HepG2 (cell line): ENCODE measurements at regions not wholly inside any gene's neighbourhood (a gene's known extent, or its start where the extent isn't known, plus 50 kb on each side); places are given as distances from the start of the nearest gene placed in this dataset.
"Not testable (repeated sequence)": the region's sequence is repeated elsewhere in the genome, so short reads cannot be mapped to it uniquely, and the experiment has no call there.

Source experiments
- ATAC-seq: fragments of 200-7000 bp; cut with Tn5 transposase; 3 replicates; pipeline ENCODE4 v1.9.1; 2020; ENCODE audit warnings: mild to moderate bottlenecking, moderate library complexity
- BruUV-seq: library from RNA; stranded (reverse); fragments of 400-500 nt; replicated peaks from 2 replicates; lab custom pipeline; 2021; lab: Mats Ljungman, UMichigan
- CTCF ChIA-PET: fragments of 300-600 bp; formaldehyde crosslinking; extraction: SDS; loops from one replicate; lab custom pipeline; 2021; ENCODE audit warnings: low total read pairs, inconsistent platforms, low intra/inter-chr PET ratio; lab: Yijun Ruan, JAX
- POLR2A ChIA-PET: fragments of 350-600 bp; sonication (Branson Sonifier 250); formaldehyde crosslinking; loops from one replicate; lab custom pipeline; 2020; ENCODE audit warnings: antibody characterized with exemption, inconsistent platforms; lab: Yijun Ruan, JAX
- DNase-seq: peaks from one replicate; pipeline ENCODE4 v3.0.0-alpha.2; 2015; ENCODE audit warnings: low spot score
- FAIRE-seq: peaks from 3 replicates; lab custom pipeline; 2011; peaks lifted over from hg19 to GRCh38; lab: Jason Lieb, UNC
- H2AFZ ChIP-seq: one replicate; pipeline ENCODE4 v1.6.1; 2011; ENCODE audit warnings: low read length, inconsistent platforms
- H3K27ac ChIP-seq: fragments of 300-600 bp; 3 replicates; pipeline ENCODE4 v1.8.0; 2011; ENCODE audit warnings: mixed run types, mild to moderate bottlenecking, mixed read lengths, low read length, inconsistent platforms; ENCODE audit not compliant: insufficient read depth; ENCODE audit errors: extremely low read length
- H3K27me3 ChIP-seq, 2 experiments: fragments of 200-600 bp in 1 of 2; 2 replicates in 1 of 2; 3 replicates in 1 of 2; pipeline versions ENCODE4 v1.6.0 to v1.8.0; 2011; ENCODE audit warnings: low read length in 2 of 2, mild to moderate bottlenecking in 2 of 2, moderate library complexity in 2 of 2, inconsistent platforms in 1 of 2; ENCODE audit not compliant: insufficient read depth in 2 of 2, control insufficient read depth in 1 of 2
- H3K36me3 ChIP-seq, 2 experiments: fragments of 200-600 bp in 1 of 2; replicated peaks in 1 of 2; 2 replicates in 1 of 2; 3 replicates in 1 of 2; pipeline versions ENCODE4 v1.5.1 to v1.8.0; 2011; ENCODE audit warnings: low read length in 2 of 2, inconsistent platforms in 1 of 2; ENCODE audit not compliant: insufficient read depth in 2 of 2, control insufficient read depth in 1 of 2
- H3K4me1 ChIP-seq: 2 replicates; pipeline ENCODE4 v1.5.1; 2012; ENCODE audit warnings: low read length, inconsistent platforms; ENCODE audit not compliant: insufficient read depth
- H3K4me2 ChIP-seq: 2 replicates; pipeline ENCODE4 v1.6.0; 2011; ENCODE audit warnings: low read depth, low read length, inconsistent platforms
- H3K4me3 ChIP-seq, 3 experiments: fragments of 200-600 bp in 1 of 3; sonication (generic), shearing (Covaris generic) in 1 of 3; replicated peaks in 1 of 3; 2 replicates each; pipeline ENCODE4 v1.5.1; 2011 to 2016; ENCODE audit warnings: low read length in 3 of 3, inconsistent platforms in 2 of 3, low read depth in 2 of 3, mild to moderate bottlenecking in 2 of 3, control low read depth in 1 of 3, mixed read lengths in 1 of 3; ENCODE audit not compliant: insufficient read depth in 1 of 3
- H3K79me2 ChIP-seq: one replicate; pipeline ENCODE4 v1.6.1; 2011; ENCODE audit warnings: low read length, inconsistent platforms; ENCODE audit not compliant: insufficient read depth
- H3K9ac ChIP-seq: 2 replicates; pipeline ENCODE4 v1.6.0; 2011; ENCODE audit warnings: mild to moderate bottlenecking, low read depth, low read length, inconsistent platforms; ENCODE audit not compliant: insufficient read depth
- H3K9me3 ChIP-seq: 2 replicates; pipeline ENCODE4 v1.5.1; 2012; ENCODE audit warnings: mild to moderate bottlenecking, low read length
- H4K20me1 ChIP-seq: 2 replicates; pipeline ENCODE4 v1.6.0; 2011; ENCODE audit warnings: inconsistent platforms, mild to moderate bottlenecking, low read length, moderate library complexity; ENCODE audit not compliant: insufficient read depth
- FOSL2 ChIP-seq: sonication (generic); formaldehyde crosslinking; IDR thresholded peaks from 2 replicates; pipeline ENCODE4 v1.4.0; 2020; ENCODE audit warnings: missing genetic modification reagents
- FOXK2 ChIP-seq: fragments of 450-650 bp; IDR thresholded peaks from 2 replicates; pipeline ENCODE4 v1.6.1; 2016
- KDM5B ChIP-seq: sonication (generic); formaldehyde crosslinking; IDR thresholded peaks from 2 replicates; pipeline ENCODE4 v1.4.0; 2020; ENCODE audit warnings: missing genetic modification reagents, mild to moderate bottlenecking, borderline replicate concordance
- NR2F6 ChIP-seq, 2 experiments: IDR thresholded peaks; 2 replicates each; pipeline ENCODE4 v1.6.1; 2016; ENCODE audit warnings: antibody characterized with exemption in 1 of 2, mild to moderate bottlenecking in 1 of 2
- SNRNP70 ChIP-seq: fragments of 200-400 bp; formaldehyde crosslinking; IDR thresholded peaks from 2 replicates; pipeline ENCODE4 v1.6.1; 2017; ENCODE audit warnings: mild to moderate bottlenecking, low read depth, low read length, moderate library complexity
- SRSF4 ChIP-seq: fragments of 200-400 bp; formaldehyde crosslinking; IDR thresholded peaks from one replicate; pipeline ENCODE4 v1.6.1; 2018; ENCODE audit warnings: mild to moderate bottlenecking, low read depth, low read length, moderate library complexity; ENCODE audit not compliant: poor library complexity, severe bottlenecking
- ZNF235 ChIP-seq: sonication (generic); formaldehyde crosslinking; IDR thresholded peaks from 2 replicates; pipeline ENCODE4 v1.8.1; 2023; ENCODE audit warnings: mild to moderate bottlenecking, missing genetic modification reagents, borderline replicate concordance
- ZNF567 ChIP-seq: sonication (generic); formaldehyde crosslinking; IDR thresholded peaks from 2 replicates; pipeline ENCODE4 v1.8.1; 2023; ENCODE audit warnings: mild to moderate bottlenecking, missing genetic modification reagents, borderline replicate concordance
- ZNF709 ChIP-seq: sonication (generic); formaldehyde crosslinking; IDR thresholded peaks from 2 replicates; pipeline ENCODE4 v1.5.0; 2020; ENCODE audit warnings: mild to moderate bottlenecking, missing genetic modification reagents
- WGBS: methylation state at CpG from one replicate; pipeline ENCODE4 v1.1.6; 2017; ENCODE audit warnings: low lambda C conversion rate; 5-methylcytosine and 5-hydroxymethylcytosine counted together
- in situ Hi-C: cut with HindIII; loops from 2 replicates; pipeline ENCODE4 v1.10.0; 2017; ENCODE audit warnings: low pct_unique_long_range_greater_than_20kb; ENCODE audit not compliant: extremely low pct_ligation_motif_present
- intact Hi-C: fragments of 100-400 bp; cut with micrococcal nuclease; formaldehyde crosslinking; loops from one replicate; pipeline ENCODE4 v1.10.0; 2022; ENCODE audit not compliant: unreplicated experiment
- TF ChIP-seq, protein P1 (sequence below): sonication (generic); formaldehyde crosslinking; IDR thresholded peaks from 2 replicates; pipeline ENCODE4 v1.8.0; 2022; ENCODE audit warnings: mild to moderate bottlenecking, missing genetic modification reagents, borderline replicate concordance
- TF ChIP-seq, protein P2 (sequence below): sonication (generic); formaldehyde crosslinking; IDR thresholded peaks from 2 replicates; pipeline ENCODE4 v1.5.1; 2020; ENCODE audit warnings: missing genetic modification reagents, mild to moderate bottlenecking, borderline replicate concordance
- TF ChIP-seq, protein P3 (sequence below): sonication (generic); formaldehyde crosslinking; IDR thresholded peaks from 2 replicates; pipeline ENCODE4 v1.4.0; 2020; ENCODE audit warnings: missing genetic modification reagents; ENCODE audit errors: not compliant biosample characterization

DNA sequence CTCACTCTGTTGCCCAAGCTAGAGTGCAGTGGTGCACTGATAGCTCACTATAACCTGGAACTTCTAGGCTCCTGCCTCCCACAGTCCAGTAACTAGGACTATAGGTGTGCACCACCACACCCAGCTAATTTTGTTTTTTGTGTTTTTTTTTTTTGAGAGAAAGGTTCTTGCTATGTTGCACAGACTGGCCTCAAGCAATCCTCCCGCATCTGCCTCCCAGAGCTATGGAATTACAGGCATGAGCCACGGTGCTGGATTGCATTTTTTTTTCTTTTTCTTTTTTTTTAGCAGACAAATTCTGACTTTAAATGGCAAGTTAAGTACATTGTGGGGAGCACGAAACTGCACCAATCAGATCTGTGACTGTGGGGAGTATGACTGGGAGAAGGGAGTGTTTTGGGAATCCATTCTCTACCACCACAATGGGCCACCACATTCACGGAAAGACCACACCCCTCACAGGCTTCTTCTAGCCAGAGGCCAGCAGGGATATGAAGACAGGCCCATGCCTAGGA lies 58.1 kb upstream of the MSMB start:
- Histone ChIP-seq H3K27ac (no peak overlapping the region), H3K79me2 (no peaks in the 10 kb centered on the region), H3K9ac (no peak overlapping the region), H4K20me1 (no peaks in the 10 kb centered on the region), H3K4me1 (peaks cover 67% of the 10 kb centered on the region), H3K4me3 (no peak overlapping the region), H3K36me3 (no peaks in the 10 kb centered on the region), H3K27me3 (peaks cover 0 to 8% of the 10 kb centered on the region in 2 experiments; a peak in 3 of 5 replicates), H3K9me3 (no peaks in the 10 kb centered on the region), H3K4me2 (0 out of 2 replicates have a peak overlapping the region, but pooled peaks have one; percentile 12), H2AFZ (no peak overlapping the region)
- BruUV-seq = no TSS peak
- no peak for FAIRE-seq
- in situ Hi-C loops = loop anchor here (10.0 kb wide), 2 partner anchors 181 to 1281 kb away; partner anchors contain the start of genes ANTXRL and ZNF488
- TF ChIP-seq FOXK2 (no peak), ZNF567 (no peak), KDM5B (CRISPR knock-in tag) (no peak), FOSL2 (CRISPR knock-in tag) (no peak), NR2F6 (IDR thresholded peaks at IDR 0.05) (no peak), NR2F6 (CRISPR knock-in tag; IDR thresholded peaks at IDR 0.05) (no peak), SRSF4 (no peak), SNRNP70 (no peak), ZNF235 (CRISPR knock-in tag) (no peak), ZNF709 (no peak)
- TF ChIP-seq, protein P1, sequence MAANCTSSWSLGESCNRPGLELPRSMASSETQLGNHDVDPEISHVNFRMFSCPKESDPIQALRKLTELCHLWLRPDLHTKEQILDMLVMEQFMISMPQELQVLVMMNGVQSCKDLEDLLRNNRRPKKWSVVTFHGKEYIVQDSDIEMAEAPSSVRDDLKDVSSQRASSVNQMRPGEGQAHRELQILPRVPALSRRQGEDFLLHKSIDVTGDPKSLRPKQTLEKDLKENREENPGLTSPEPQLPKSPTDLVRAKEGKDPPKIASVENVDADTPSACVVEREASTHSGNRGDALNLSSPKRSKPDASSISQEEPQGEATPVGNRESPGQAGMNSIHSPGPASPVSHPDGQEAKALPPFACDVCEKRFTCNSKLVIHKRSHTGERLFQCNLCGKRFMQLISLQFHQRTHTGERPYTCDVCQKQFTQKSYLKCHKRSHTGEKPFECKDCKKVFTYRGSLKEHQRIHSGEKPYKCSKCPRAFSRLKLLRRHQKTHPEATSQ (CRISPR knock-in tag) = no peak
- TF ChIP-seq, protein P2, sequence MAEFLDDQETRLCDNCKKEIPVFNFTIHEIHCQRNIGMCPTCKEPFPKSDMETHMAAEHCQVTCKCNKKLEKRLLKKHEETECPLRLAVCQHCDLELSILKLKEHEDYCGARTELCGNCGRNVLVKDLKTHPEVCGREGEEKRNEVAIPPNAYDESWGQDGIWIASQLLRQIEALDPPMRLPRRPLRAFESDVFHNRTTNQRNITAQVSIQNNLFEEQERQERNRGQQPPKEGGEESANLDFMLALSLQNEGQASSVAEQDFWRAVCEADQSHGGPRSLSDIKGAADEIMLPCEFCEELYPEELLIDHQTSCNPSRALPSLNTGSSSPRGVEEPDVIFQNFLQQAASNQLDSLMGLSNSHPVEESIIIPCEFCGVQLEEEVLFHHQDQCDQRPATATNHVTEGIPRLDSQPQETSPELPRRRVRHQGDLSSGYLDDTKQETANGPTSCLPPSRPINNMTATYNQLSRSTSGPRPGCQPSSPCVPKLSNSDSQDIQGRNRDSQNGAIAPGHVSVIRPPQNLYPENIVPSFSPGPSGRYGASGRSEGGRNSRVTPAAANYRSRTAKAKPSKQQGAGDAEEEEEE (CRISPR knock-in tag) = no peak
- TF ChIP-seq, protein P3, sequence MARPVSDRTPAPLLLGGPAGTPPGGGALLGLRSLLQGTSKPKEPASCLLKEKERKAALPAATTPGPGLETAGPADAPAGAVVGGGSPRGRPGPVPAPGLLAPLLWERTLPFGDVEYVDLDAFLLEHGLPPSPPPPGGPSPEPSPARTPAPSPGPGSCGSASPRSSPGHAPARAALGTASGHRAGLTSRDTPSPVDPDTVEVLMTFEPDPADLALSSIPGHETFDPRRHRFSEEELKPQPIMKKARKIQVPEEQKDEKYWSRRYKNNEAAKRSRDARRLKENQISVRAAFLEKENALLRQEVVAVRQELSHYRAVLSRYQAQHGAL (CRISPR knock-in tag) = no peak
- WGBS = 11% methylated on average over 4 of the region's 4 CpGs
- no peak for DNase-seq
- intact Hi-C loops = no loop called here
- no peak for ATAC-seq
- CTCF ChIA-PET = no interaction called here
- POLR2A ChIA-PET = no interaction called here

DNA sequence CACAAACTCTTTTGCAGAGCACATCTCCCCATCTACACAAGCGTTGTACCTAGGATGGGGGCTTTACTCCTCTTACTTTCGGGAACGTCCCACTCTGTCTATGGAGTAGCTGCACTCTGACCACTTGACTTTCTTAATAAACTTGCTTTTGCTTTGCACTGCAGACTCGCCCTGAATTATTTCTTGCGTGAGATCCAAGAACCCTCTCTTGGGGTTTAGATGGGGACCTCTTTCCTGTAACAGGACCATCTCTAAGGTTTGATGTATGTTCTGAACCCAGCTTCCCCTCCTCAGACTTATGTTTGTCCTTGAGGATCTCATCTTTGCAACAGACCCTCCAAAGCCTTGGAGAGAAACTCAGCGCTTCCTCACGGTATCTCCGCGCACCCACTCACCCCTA lies 59.3 kb upstream of the MSMB start:
- FAIRE-seq, H3K27ac ChIP-seq, BruUV-seq, POLR2A ChIA-PET, CTCF ChIA-PET, ATAC-seq, H4K20me1 ChIP-seq, H3K36me3 ChIP-seq, H2AFZ ChIP-seq, H3K79me2 ChIP-seq, DNase-seq, intact Hi-C loops, H3K27me3 ChIP-seq, H3K9me3 ChIP-seq, H3K9ac ChIP-seq: not testable (repeated sequence)
- in situ Hi-C loops = loop anchor here (10.0 kb wide), 2 partner anchors 179 to 1279 kb away; partner anchors contain the start of genes ANTXRL and ZNF488
- WGBS = 83% methylated on average over 9 of the region's 9 CpGs
- H3K4me2 ChIP-seq = peak overlapping the region; percentile 69
- peak overlapping the region in 1 of 3 experiments; percentile 78; a peak in 1 of 6 replicates for H3K4me3 ChIP-seq
- peaks cover 54% of the 10 kb centered on the region for H3K4me1 ChIP-seq
